ENCODE measurements at regions not wholly inside any gene's neighbourhood (a gene's known extent, or its start where the extent isn't known, plus 50 kb on each side); places are given as distances from the start of the nearest gene placed in this dataset.
"Not testable (repeated sequence)": the region's sequence is repeated elsewhere in the genome, so short reads cannot be mapped to it uniquely, and the experiment has no call there.

GRCh38 chr12:83505586-83505985 is 818.9 kb downstream of the TMTC2 start:
- H3K36me3 ChIP-seq = no peaks in the 10 kb centered on the region
- DNase-seq = no peak
- no peak for TF ChIP-seq CTCF (IDR thresholded peaks at IDR 0.05; ENCODE audit: low read depth, low read length)
- H3K27ac ChIP-seq = no peak overlapping the region
- H3K4me3 ChIP-seq (ENCODE audit: low read depth, low read length) = no peak overlapping the region
- no peaks in the 10 kb centered on the region for H3K27me3 ChIP-seq (ENCODE audit: insufficient read depth, low read depth, severe bottlenecking)
- H3K9me3 ChIP-seq (ENCODE audit: severe bottlenecking) = no peaks in the 10 kb centered on the region

GRCh38 chr12:83499894-83500293 is 813.2 kb downstream of the TMTC2 start:
- H3K9me3 ChIP-seq (ENCODE audit: severe bottlenecking); H3K36me3 ChIP-seq; H3K27me3 ChIP-seq (ENCODE audit: insufficient read depth, low read depth, severe bottlenecking); H3K27ac ChIP-seq; DNase-seq; H3K4me3 ChIP-seq (ENCODE audit: low read depth, low read length): not testable (repeated sequence)

GRCh38 chr12:83477696-83478095 is 791.0 kb downstream of the TMTC2 start:
- no peaks in the 10 kb centered on the region for H3K36me3 ChIP-seq
- no peak overlapping the region for H3K4me3 ChIP-seq (ENCODE audit: low read depth, low read length)
- TF ChIP-seq CTCF (IDR thresholded peaks at IDR 0.05; ENCODE audit: low read depth, low read length) = no peak
- no peaks in the 10 kb centered on the region for H3K27me3 ChIP-seq (ENCODE audit: insufficient read depth, low read depth, severe bottlenecking)
- H3K9me3 ChIP-seq (ENCODE audit: severe bottlenecking) = no peaks in the 10 kb centered on the region
- H3K27ac ChIP-seq = no peak overlapping the region
- no peak for DNase-seq

GRCh38 chr12:83476695-83477690 is 790.3 kb downstream of the TMTC2 start:
- Histone ChIP-seq H3K36me3 (no peaks in the 10 kb centered on the region), H3K27me3 (ENCODE audit: insufficient read depth, low read depth, severe bottlenecking) (no peaks in the 10 kb centered on the region), H3K9me3 (ENCODE audit: severe bottlenecking) (no peaks in the 10 kb centered on the region), H3K27ac (no peak overlapping the region), H3K4me3 (ENCODE audit: low read depth, low read length) (no peak overlapping the region)
- TF ChIP-seq CTCF (IDR thresholded peaks at IDR 0.05; ENCODE audit: low read depth, low read length) = no peak
- no peak for DNase-seq

GRCh38 chr12:83476006-83476405 is 789.3 kb downstream of the TMTC2 start:
- no peaks in the 10 kb centered on the region for H3K9me3 ChIP-seq (ENCODE audit: severe bottlenecking)
- no peaks in the 10 kb centered on the region for H3K36me3 ChIP-seq
- no peak for TF ChIP-seq CTCF (IDR thresholded peaks at IDR 0.05; ENCODE audit: low read depth, low read length)
- no peak for DNase-seq
- H3K27me3 ChIP-seq (ENCODE audit: insufficient read depth, low read depth, severe bottlenecking) = no peaks in the 10 kb centered on the region
- no peak overlapping the region for H3K4me3 ChIP-seq (ENCODE audit: low read depth, low read length)
- H3K27ac ChIP-seq = no peak overlapping the region

- H3K27ac ChIP-seq = no peak overlapping the region
- H3K27me3 ChIP-seq (ENCODE audit: insufficient read depth, low read depth, severe bottlenecking) = no peaks in the 10 kb centered on the region
- no peak overlapping the region for H3K4me3 ChIP-seq (ENCODE audit: low read depth, low read length)
- TF ChIP-seq CTCF (IDR thresholded peaks at IDR 0.05; ENCODE audit: low read depth, low read length) = no peak
- no peaks in the 10 kb centered on the region for H3K9me3 ChIP-seq (ENCODE audit: severe bottlenecking)
- DNase-seq = no peak
- H3K36me3 ChIP-seq = no peaks in the 10 kb centered on the region
These were observed 787.7 kb downstream of the TMTC2 start for GRCh38 chr12:83474369-83474768.

All from WERI-Rb-1 (cell line).